Fibroblast of lung (primary cell): ENCODE measurements at regions not wholly inside any gene's neighbourhood (a gene's known extent, or its start where the extent isn't known, plus 50 kb on each side); places are given as distances from the start of the nearest gene placed in this dataset.

Experiments used
- CTCF ChIP-seq, 2 donors: IDR thresholded peaks in 1 of 2; conservative IDR thresholded peaks in 1 of 2; 1 replicate in 1 of 2; 2 replicates in 1 of 2; pipeline ENCODE4 v1.5.1; 2011 to 2012; ENCODE audit warnings: low read length in 2 of 2, control low read depth in 1 of 2, inconsistent platforms in 1 of 2, low read depth in 1 of 2, mild to moderate bottlenecking in 1 of 2
- EZH2 ChIP-seq: IDR thresholded peaks from 2 replicates; pipeline ENCODE4 v1.5.1; 2012; ENCODE audit warnings: low read length, control low read depth, mild to moderate bottlenecking; ENCODE audit errors: missing control alignments

- TF ChIP-seq CTCF (conservative IDR thresholded peaks at IDR 0.05 in 1 of 2, IDR thresholded peaks at IDR 0.05 in 1 of 2; ENCODE audit: low read depth in 1 of 2, low read length in 2 of 2), result no peak
- TF ChIP-seq EZH2, result no peak
Observed at GRCh38 chrX:102845020-102845419, 92.1 kb upstream of the RAB40AL start.
